LHCN-M2 (cell line): ENCODE measurements at regions not wholly inside any gene's neighbourhood (a gene's known extent, or its start where the extent isn't known, plus 50 kb on each side); places are given as distances from the start of the nearest gene placed in this dataset.
A peak's percentile ranks its signal among the peaks of the same experiment; 100 is the strongest.

Source experiments
- DNase-seq: peaks from one replicate; pipeline ENCODE4 v3.0.0-alpha.2; 2012; ENCODE audit warnings: low read depth

- no peak for DNase-seq
These were observed 77.0 kb upstream of the SYT1 start for GRCh38 chr12:78787576-78787975.

DNA sequence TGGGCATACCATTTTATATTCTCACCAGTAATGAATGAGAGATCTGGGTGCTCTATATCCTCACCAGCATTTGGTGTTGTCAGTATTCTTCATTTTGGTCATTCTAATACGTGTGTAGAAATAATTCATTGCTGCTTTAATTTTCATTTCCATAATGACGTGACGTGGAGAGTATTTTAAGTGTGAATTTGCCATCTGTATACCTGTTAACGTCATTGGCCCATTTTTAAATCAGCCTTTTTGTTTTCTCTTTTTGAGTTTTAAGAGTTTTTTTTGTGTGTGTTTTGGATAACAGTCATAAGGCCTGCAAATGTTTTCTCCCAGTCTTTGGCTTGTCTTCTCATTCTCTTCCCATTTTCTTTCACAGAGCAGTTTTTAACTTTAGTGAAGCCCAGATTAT lies 74.4 kb upstream of the SYT1 start:
- DNase-seq = no peak

DNA sequence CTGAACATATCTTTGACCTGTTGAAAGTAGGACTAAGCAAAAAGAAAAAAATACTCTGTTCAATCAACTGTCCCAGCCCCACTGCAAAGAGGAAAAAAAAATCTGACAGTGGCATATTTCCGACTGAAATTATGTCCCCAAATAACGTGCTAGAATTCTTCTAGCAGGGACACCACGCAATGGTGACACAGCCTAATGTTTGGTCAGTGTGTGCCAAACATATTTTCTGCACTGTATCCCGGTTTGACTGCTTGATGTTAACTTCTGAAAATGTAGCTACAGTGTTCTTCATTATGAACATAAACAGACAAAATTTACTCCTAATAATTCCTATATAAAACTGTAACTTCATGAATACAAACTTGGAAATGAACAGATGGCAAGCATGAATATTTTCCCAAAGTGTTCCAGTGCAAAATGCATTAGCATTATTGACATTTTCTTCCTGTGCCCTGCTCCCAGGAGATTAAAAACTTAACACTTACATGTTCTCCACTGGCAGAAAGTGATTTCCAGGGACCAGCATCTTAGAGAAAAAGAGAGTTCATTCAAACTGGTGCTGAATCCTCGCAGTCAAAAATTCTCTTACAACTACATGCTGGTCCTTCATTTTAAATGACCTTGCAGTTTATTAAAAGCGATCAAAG lies 72.4 kb upstream of the SYT1 start:
- no peak for DNase-seq

- DNase-seq = no peak
These were observed 71.1 kb upstream of the SYT1 start for GRCh38 chr12:78793491-78793890.

DNA sequence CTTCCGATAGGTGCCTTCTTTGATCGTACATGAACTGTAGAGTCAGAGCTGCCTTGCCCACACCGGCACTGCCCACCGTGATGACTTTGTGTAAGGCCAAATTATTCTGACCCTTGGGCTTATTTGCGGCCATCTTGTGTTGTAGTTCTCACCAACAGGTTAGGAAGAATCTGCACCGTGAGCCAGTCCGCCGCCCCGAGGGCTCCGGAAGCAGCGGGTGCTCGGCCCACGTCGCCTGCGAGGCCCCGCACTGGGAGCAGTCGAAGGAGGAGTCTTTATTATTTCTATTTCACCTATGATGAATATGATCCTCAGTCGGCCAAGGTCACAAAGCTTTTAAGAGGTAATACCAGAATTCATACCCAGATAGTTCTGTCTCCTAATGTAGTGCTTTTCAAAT lies 70.6 kb upstream of the SYT1 start:
- DNase-seq = no peak

DNA sequence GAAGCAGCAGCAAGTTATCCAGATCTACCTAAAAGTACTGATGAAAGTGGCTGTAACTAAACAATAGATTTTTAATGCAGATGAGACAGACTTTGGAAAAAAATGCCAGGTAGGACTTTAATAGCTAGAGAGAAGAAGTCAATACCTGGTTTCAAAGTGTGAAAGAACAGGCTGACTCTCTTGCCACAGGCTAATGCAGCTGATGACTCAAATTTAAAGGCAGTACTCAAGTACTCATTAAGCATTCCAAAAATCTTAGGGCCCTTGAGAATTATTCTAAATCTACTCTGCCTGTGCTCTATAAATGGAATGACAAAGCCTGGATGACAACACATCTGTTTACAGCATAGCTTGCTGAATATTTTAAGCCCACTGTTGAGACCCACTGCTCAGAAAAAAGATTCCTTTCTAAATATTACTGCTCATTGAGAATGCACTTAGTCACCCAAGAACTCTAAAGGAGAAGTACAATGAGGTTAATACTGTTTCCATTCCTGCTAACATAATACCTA lies 68.6 kb upstream of the SYT1 start:
- DNase-seq = no peak

GRCh38 chr12:78797196-78797931 lies 67.2 kb upstream of the SYT1 start:
- peak; percentile 46 for DNase-seq

DNA sequence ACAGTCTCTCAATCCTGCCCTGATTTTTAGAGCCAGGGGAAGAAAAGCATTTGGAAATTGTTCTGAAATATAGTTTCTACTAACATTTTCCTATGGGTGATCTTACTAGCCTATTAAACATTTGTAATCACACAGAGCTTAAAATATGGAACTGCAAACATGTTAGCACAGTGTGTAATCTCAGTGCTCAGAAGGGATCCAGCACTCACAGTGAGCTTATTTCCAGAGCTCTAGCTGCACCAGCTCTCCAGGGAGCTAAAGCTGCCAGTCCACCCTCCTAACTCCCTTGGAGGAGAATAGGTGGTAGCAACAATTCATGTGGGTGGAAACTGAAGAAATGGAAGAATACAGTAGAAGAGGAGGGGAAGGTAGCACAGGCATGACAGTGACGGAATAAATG lies 64.9 kb upstream of the SYT1 start:
- no peak for DNase-seq

- peak; percentile 71 for DNase-seq
These were observed 62.0 kb upstream of the SYT1 start for GRCh38 chr12:78802593-78802992.

GRCh38 chr12:78804262-78804661 lies 60.3 kb upstream of the SYT1 start:
- no peak for DNase-seq
